OCI-LY1 (cell line): ENCODE measurements at regions not wholly inside any gene's neighbourhood (a gene's known extent, or its start where the extent isn't known, plus 50 kb on each side); places are given as distances from the start of the nearest gene placed in this dataset.

Source experiments
- CTCF ChIP-seq: fragments of 200-600 bp; sonication (generic), shearing (Covaris generic); IDR thresholded peaks from 2 replicates; pipeline ENCODE4 v1.5.1; 2017; ENCODE audit warnings: mild to moderate bottlenecking, antibody characterized with exemption, low read length, moderate library complexity, mixed read lengths
- EZH2 ChIP-seq: fragments of 200-600 bp; sonication (generic), shearing (Covaris generic); IDR thresholded peaks from 2 replicates; pipeline ENCODE4 v1.8.0; 2017; ENCODE audit warnings: borderline replicate concordance, mixed run types, mild to moderate bottlenecking, antibody characterized with exemption, low read length, moderate library complexity, mixed read lengths

- no peak for TF ChIP-seq CTCF
- TF ChIP-seq EZH2 = no peak
Measured at GRCh38 chr15:55118344-55118870, 78.3 kb downstream of the RSL24D1 start.
